ENCODE measurements at regions not wholly inside any gene's neighbourhood (a gene's known extent, or its start where the extent isn't known, plus 50 kb on each side); places are given as distances from the start of the nearest gene placed in this dataset.

DNA sequence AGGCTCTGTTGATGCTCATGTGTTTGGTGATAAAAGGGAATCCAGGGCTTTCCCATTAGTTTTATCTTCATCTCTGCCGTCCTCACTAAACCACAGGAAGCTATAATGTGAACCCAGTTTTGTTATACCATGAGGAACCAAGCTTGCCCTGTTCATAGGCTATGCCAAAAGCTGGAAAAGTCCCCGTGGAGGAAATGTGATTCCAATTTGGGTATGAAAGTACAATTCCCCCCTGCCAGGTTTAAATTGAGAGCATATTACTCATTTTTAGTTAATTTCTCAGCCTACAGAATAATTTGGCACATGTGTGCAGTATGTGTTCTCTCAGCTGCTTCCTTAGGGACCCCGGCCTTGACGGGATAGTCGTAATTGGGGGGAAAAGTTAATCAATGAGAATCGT is 327.4 kb downstream of the RND3 start:
- no peak overlapping the region for H3K4me3 ChIP-seq (replicated peaks in 1 of 2; ENCODE audit: low read depth in 2 of 2, low read length in 2 of 2)
- DNase-seq (ENCODE audit: low read depth in 2 of 2), result no peak
- TF ChIP-seq, protein P1, sequence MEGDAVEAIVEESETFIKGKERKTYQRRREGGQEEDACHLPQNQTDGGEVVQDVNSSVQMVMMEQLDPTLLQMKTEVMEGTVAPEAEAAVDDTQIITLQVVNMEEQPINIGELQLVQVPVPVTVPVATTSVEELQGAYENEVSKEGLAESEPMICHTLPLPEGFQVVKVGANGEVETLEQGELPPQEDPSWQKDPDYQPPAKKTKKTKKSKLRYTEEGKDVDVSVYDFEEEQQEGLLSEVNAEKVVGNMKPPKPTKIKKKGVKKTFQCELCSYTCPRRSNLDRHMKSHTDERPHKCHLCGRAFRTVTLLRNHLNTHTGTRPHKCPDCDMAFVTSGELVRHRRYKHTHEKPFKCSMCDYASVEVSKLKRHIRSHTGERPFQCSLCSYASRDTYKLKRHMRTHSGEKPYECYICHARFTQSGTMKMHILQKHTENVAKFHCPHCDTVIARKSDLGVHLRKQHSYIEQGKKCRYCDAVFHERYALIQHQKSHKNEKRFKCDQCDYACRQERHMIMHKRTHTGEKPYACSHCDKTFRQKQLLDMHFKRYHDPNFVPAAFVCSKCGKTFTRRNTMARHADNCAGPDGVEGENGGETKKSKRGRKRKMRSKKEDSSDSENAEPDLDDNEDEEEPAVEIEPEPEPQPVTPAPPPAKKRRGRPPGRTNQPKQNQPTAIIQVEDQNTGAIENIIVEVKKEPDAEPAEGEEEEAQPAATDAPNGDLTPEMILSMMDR (IDR thresholded peaks at IDR 0.05; ENCODE audit: low read depth, low read length), result no peak

DNA sequence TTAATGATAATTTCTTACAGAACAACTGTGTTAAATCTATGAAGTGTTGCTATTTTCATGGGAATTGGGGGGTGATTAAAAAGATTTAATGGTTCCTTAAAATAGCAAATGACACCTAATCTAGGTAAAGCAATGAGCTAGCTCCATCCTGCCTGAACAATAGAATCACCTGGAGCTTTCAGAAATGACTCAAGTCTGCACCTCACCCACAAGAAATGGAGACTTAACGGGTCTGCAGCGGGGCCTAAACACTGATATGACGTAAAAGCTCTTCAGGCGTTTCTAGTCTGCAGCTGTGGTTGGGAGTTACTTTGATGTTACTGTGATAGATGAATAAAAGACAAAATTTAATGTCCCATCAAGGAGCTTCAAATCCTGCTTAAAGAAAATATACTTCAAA is 328.2 kb downstream of the RND3 start:
- TF ChIP-seq, protein P1 (IDR thresholded peaks at IDR 0.05; ENCODE audit: low read depth, low read length), result no peak
- no peak for DNase-seq (ENCODE audit: low read depth in 2 of 2)
- no peak overlapping the region for H3K4me3 ChIP-seq (replicated peaks in 1 of 2; ENCODE audit: low read depth in 2 of 2, low read length in 2 of 2)

DNA sequence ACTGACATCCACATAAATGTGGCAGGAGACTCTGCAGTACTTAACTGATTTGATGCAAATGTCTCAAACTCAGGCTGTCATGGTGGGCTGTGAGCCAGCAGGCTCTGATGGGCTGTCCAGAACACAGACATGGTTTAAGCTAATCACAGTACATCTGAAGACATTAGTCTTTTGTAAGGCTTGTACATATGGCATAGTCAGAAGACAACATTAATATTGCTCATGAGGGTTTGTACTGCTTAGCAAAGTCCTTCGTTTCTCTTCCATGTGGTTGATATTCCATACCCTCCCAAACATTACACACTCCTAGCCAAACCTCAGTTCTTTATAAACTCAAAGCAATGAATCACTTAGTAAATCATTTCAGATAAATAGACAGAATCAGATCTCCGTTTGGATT is 330.6 kb downstream of the RND3 start:
- DNase-seq (ENCODE audit: low read depth in 2 of 2), result no peak
- H3K4me3 ChIP-seq (replicated peaks in 1 of 2; ENCODE audit: low read depth in 2 of 2, low read length in 2 of 2), result no peak overlapping the region
- TF ChIP-seq, protein P1 (IDR thresholded peaks at IDR 0.05; ENCODE audit: low read depth, low read length), result no peak

DNA sequence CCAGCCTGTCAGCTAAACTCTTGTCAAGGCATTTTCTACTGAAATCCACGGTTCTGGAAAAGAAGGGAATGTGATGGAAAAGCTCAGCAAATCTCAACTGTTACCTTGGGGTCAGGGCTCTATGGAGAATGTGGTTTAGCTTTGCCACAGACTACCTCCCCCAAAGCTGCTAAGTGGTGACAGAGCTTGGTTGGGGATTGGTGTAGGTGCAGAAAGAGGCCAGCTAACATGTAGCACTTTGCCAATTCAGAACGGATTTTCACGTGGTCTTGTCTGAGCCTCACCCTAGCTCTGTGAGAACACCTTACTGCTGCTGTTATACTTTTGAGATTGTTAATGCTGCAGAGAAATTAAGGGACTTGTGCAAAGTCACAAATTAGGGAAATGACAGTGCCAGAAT is 331.1 kb downstream of the RND3 start:
- TF ChIP-seq, protein P1 (IDR thresholded peaks at IDR 0.05; ENCODE audit: low read depth, low read length), result no peak
- H3K4me3 ChIP-seq (replicated peaks in 1 of 2; ENCODE audit: low read depth in 2 of 2, low read length in 2 of 2), result no peak overlapping the region
- DNase-seq (ENCODE audit: low read depth in 2 of 2), result no peak

DNA sequence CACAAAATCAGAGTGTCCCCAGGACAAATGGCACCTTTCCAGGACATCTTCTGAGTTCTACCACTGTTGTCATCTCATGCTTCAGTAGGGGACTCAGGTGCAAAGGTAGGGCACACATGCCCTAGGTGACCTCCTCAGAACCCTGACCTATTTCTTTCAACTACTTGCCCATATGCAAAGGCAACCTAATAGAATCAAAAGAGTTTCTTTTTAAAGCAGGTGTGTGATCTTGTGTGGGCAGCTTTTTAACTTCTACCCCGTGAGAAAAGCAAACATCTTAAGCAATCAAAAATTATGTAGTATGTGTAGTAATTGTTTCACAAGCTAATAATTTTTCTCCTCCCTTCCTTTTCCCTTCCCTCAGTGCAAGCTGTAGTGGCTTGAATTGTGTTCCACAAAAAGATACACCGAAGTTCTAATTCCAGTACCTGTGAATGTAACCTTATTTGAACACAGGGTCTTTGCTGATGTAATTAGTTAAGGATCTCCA is 333.1 kb downstream of the RND3 start:
- DNase-seq (ENCODE audit: low read depth in 2 of 2), result no peak
- no peak overlapping the region for H3K4me3 ChIP-seq (replicated peaks in 1 of 2; ENCODE audit: low read depth in 2 of 2, low read length in 2 of 2)
- TF ChIP-seq, protein P1 (IDR thresholded peaks at IDR 0.05; ENCODE audit: low read depth, low read length), result no peak

DNA sequence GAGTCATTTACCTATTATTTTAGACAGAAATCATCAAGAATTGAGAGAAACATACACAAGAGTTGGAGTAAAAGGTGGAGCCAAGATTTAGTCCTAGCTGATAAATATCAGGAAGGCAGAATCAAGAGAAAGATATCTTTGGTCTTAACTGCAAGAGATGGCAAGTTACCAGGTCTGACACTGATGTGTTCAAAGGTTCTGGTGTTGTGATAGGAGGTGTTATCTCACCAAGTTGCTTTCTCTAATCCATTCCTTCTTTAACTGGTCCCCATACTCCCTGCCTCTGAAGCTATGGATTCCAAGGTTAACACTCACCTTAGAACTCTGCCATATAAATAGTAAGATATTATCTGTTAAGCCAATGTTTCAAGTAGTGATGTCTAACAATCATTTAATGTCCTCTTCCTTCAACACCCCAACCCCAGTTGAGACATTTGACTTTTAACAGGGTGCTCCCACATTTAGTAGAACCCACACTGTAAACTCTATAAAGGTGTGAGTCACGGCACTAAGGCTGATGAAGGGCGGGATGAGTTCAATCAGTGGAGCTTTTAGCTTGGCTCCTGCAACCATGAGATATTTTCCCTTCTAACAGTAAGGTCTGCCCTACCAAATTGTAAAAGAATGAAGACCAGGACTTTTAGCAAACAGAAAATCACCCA is 333.7 kb downstream of the RND3 start:
- TF ChIP-seq, protein P1 (IDR thresholded peaks at IDR 0.05; ENCODE audit: low read depth, low read length), result no peak
- DNase-seq (ENCODE audit: low read depth in 2 of 2), result no peak

DNA sequence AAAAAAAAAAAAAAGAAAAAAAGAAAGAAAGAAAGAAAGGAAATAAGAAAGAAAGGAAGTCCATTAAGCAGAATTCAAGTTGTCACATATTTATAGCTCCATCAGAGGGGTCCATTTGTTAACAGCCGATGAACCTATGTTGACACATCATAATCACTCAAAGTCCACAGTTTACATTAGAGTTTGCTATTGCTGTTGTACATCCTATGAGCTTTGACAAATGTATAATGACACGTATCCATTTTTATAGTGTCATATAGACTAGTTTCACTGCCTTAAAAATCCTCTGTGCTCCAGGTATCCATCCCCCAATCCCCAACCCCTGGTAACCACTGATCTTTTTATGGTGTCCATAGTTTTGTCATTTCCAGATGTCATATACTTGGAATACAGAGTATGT is 335.2 kb downstream of the RND3 start:
- no peak for DNase-seq (ENCODE audit: low read depth in 2 of 2)
- TF ChIP-seq, protein P1 (IDR thresholded peaks at IDR 0.05; ENCODE audit: low read depth, low read length), result no peak
- no peak overlapping the region for H3K4me3 ChIP-seq (replicated peaks in 1 of 2; ENCODE audit: low read depth in 2 of 2, low read length in 2 of 2)

More for the DNA sequence above, 333.7 kb downstream of the RND3 start:
- H3K4me3 ChIP-seq (replicated peaks in 1 of 2; ENCODE audit: low read depth in 2 of 2, low read length in 2 of 2), result no peak overlapping the region

Measured in cardiac fibroblast (primary cell).